ENCODE measurements at regions not wholly inside any gene's neighbourhood (a gene's known extent, or its start where the extent isn't known, plus 50 kb on each side); places are given as distances from the start of the nearest gene placed in this dataset.

- TF ChIP-seq CTCF (conservative IDR thresholded peaks at IDR 0.05) (no peak), ZFX (IDR thresholded peaks at IDR 0.05) (no peak)
These were observed 120.8 kb upstream of the PTPN1 start for GRCh38 chr20:50389438-50389807.

GRCh38 chr20:50389808-50390684 lies 120.1 kb upstream of the PTPN1 start:
- H3K27ac ChIP-seq = peak overlapping the region; percentile 31; the same call in 1 of the 2 replicates
- TF ChIP-seq CTCF (conservative IDR thresholded peaks at IDR 0.05) = no peak
- TF ChIP-seq ZFX (IDR thresholded peaks at IDR 0.05) = no peak

More at GRCh38 chr20:50389438-50389807, 120.8 kb upstream of the PTPN1 start:
- peak overlapping the region; percentile 31; the same call in 1 of the 2 replicates for H3K27ac ChIP-seq

- H3K27ac ChIP-seq = 0 out of 2 replicates have a peak overlapping the region, but pooled peaks have one; percentile 3
- TF ChIP-seq ZFX (IDR thresholded peaks at IDR 0.05) (no peak), CTCF (conservative IDR thresholded peaks at IDR 0.05) (no peak)
These were observed 119.3 kb upstream of the PTPN1 start for GRCh38 chr20:50390685-50391443.

GRCh38 chr20:50391444-50392137 lies 118.6 kb upstream of the PTPN1 start:
- TF ChIP-seq CTCF (conservative IDR thresholded peaks at IDR 0.05) (no peak), ZFX (IDR thresholded peaks at IDR 0.05) (no peak)
- H3K27ac ChIP-seq = 0 out of 2 replicates have a peak overlapping the region, but pooled peaks have one; percentile 3

GRCh38 chr20:50392138-50392866 lies 117.9 kb upstream of the PTPN1 start:
- no peak overlapping the region for H3K27ac ChIP-seq
- TF ChIP-seq CTCF (conservative IDR thresholded peaks at IDR 0.05) (no peak), ZFX (IDR thresholded peaks at IDR 0.05) (no peak)

GRCh38 chr20:50393242-50393641 lies 116.9 kb upstream of the PTPN1 start:
- no peak for TF ChIP-seq ZFX (IDR thresholded peaks at IDR 0.05)
- no peak for TF ChIP-seq CTCF (conservative IDR thresholded peaks at IDR 0.05)

More at GRCh38 chr20:50393242-50393641, 116.9 kb upstream of the PTPN1 start:
- H3K27ac ChIP-seq = no peak overlapping the region
